WTC11 (cell line): ENCODE measurements at regions not wholly inside any gene's neighbourhood (a gene's known extent, or its start where the extent isn't known, plus 50 kb on each side); places are given as distances from the start of the nearest gene placed in this dataset.

Experiments used
- ATAC-seq: fragments of 200-7000 bp; cut with Tn5 transposase; 2 replicates; pipeline ENCODE4 v1.10.0; 2021; ENCODE audit warnings: mild to moderate bottlenecking, moderate library complexity
- CTCF ChIA-PET: fragments of 300-600 bp; sonication (Branson Sonifier 250); formaldehyde crosslinking; loops from one replicate; lab custom pipeline; 2021; ENCODE audit warnings: antibody characterized with exemption; lab: Charles Lee
- POLR2A ChIA-PET: fragments of 350-600 bp; sonication (Branson Sonifier 250); formaldehyde crosslinking; loops from one replicate; lab custom pipeline; 2021; ENCODE audit warnings: antibody characterized with exemption; lab: Charles Lee
- DNase-seq: peaks from one replicate; pipeline ENCODE4 v3.0.0; 2021; ENCODE audit warnings: low spot score
- H3K27ac Mint-ChIP-seq: 2 replicates; pipeline ENCODE4 v1.8.0; 2021; ENCODE audit warnings: mixed read lengths
- H3K27me3 Mint-ChIP-seq: 2 replicates; pipeline ENCODE4 v1.8.0; 2021; ENCODE audit warnings: low read depth, mild to moderate bottlenecking, moderate library complexity, mixed read lengths
- H3K36me3 Mint-ChIP-seq: 2 replicates; pipeline ENCODE4 v1.8.0; 2021; ENCODE audit warnings: mixed read lengths
- H3K4me1 Mint-ChIP-seq: 2 replicates; pipeline ENCODE4 v1.8.0; 2022; ENCODE audit warnings: mixed read lengths
- H3K4me3 Mint-ChIP-seq: 2 replicates; pipeline ENCODE4 v1.8.0; 2021; ENCODE audit warnings: mild to moderate bottlenecking, moderate library complexity, mixed read lengths
- H3K9me3 Mint-ChIP-seq: 2 replicates; pipeline ENCODE4 v1.8.0; 2021; ENCODE audit warnings: mixed read lengths
- ATF2 ChIP-seq: sonication (generic); formaldehyde crosslinking; IDR thresholded peaks from 2 replicates; pipeline ENCODE4 v1.8.1; 2022; ENCODE audit warnings: low read depth, missing genetic modification reagents, borderline replicate concordance
- CREB1 ChIP-seq: sonication (generic); formaldehyde crosslinking; IDR thresholded peaks from 2 replicates; pipeline ENCODE4 v1.8.0; 2023; ENCODE audit warnings: mild to moderate bottlenecking, missing genetic modification reagents
- E2F1 ChIP-seq: sonication (generic); formaldehyde crosslinking; IDR thresholded peaks from 2 replicates; pipeline ENCODE4 v1.8.0; 2022; ENCODE audit warnings: mild to moderate bottlenecking, missing genetic modification reagents
- E2F5 ChIP-seq: sonication (generic); formaldehyde crosslinking; IDR thresholded peaks from 2 replicates; pipeline ENCODE4 v1.8.1; 2022; ENCODE audit warnings: mild to moderate bottlenecking, moderate library complexity, missing genetic modification reagents
- ETV6 ChIP-seq: sonication (generic); formaldehyde crosslinking; IDR thresholded peaks from 2 replicates; pipeline ENCODE4 v1.8.1; 2022; ENCODE audit warnings: mild to moderate bottlenecking, missing genetic modification reagents
- FOXP1 ChIP-seq: sonication (generic); formaldehyde crosslinking; IDR thresholded peaks from 2 replicates; pipeline ENCODE4 v1.8.0; 2022; ENCODE audit warnings: missing genetic modification reagents, mild to moderate bottlenecking, moderate library complexity, borderline replicate concordance
- GTF2I ChIP-seq: fragments of 250-450 bp; sonication (Bioruptor Pico); conservative IDR thresholded peaks from 2 replicates; pipeline ENCODE4 v1.4.0; 2021; ENCODE audit warnings: mild to moderate bottlenecking
- HMGXB4 ChIP-seq: sonication (generic); formaldehyde crosslinking; IDR thresholded peaks from 2 replicates; pipeline ENCODE4 v1.8.1; 2023; ENCODE audit warnings: mild to moderate bottlenecking, moderate library complexity, missing genetic modification reagents
- JUN ChIP-seq: sonication (generic); formaldehyde crosslinking; IDR thresholded peaks from 2 replicates; pipeline ENCODE4 v1.8.0; 2023; ENCODE audit warnings: mild to moderate bottlenecking, missing genetic modification reagents
- MLX ChIP-seq: sonication (generic); formaldehyde crosslinking; IDR thresholded peaks from 2 replicates; pipeline ENCODE4 v1.8.1; 2023; ENCODE audit warnings: mild to moderate bottlenecking, missing genetic modification reagents, moderate library complexity
- NFE2L1 ChIP-seq: sonication (generic); formaldehyde crosslinking; IDR thresholded peaks from 2 replicates; pipeline ENCODE4 v1.8.1; 2023; ENCODE audit warnings: missing genetic modification reagents
- OVOL2 ChIP-seq: fragments of 250-450 bp; sonication (Bioruptor Pico); IDR thresholded peaks from 2 replicates; pipeline ENCODE4 v1.9.0; 2021; ENCODE audit warnings: mild to moderate bottlenecking, borderline replicate concordance
- RORB ChIP-seq: fragments of 250-450 bp; sonication (Bioruptor Pico); IDR thresholded peaks from 2 replicates; pipeline ENCODE4 v1.9.0; 2021; ENCODE audit warnings: mild to moderate bottlenecking
- SMAD3 ChIP-seq: sonication (generic); formaldehyde crosslinking; IDR thresholded peaks from 2 replicates; pipeline ENCODE4 v1.8.0; 2022; ENCODE audit warnings: missing genetic modification reagents, mild to moderate bottlenecking, borderline replicate concordance
- TEAD1 ChIP-seq: sonication (generic); formaldehyde crosslinking; IDR thresholded peaks from 2 replicates; pipeline ENCODE4 v1.8.0; 2022; ENCODE audit warnings: mild to moderate bottlenecking, missing genetic modification reagents
- TEAD4 ChIP-seq: sonication (generic); formaldehyde crosslinking; IDR thresholded peaks from 2 replicates; pipeline ENCODE4 v1.8.0; 2022; ENCODE audit warnings: mild to moderate bottlenecking, missing genetic modification reagents
- ZMAT4 ChIP-seq: fragments of 250-450 bp; sonication (Bioruptor Pico); IDR thresholded peaks from 2 replicates; pipeline ENCODE4 v1.9.0; 2021; ENCODE audit warnings: mild to moderate bottlenecking
- ZNF416 ChIP-seq: fragments of 250-450 bp; sonication (Bioruptor Pico); IDR thresholded peaks from 2 replicates; pipeline ENCODE4 v1.9.0; 2021; ENCODE audit warnings: mild to moderate bottlenecking, inconsistent platforms
- ZNF671 ChIP-seq: fragments of 250-450 bp; sonication (Bioruptor Pico); IDR thresholded peaks from 2 replicates; pipeline ENCODE4 v1.8.0; 2021; ENCODE audit warnings: mild to moderate bottlenecking
- ZSCAN18 ChIP-seq: fragments of 250-450 bp; sonication (Bioruptor Pico); IDR thresholded peaks from 2 replicates; pipeline ENCODE4 v2.1.2; 2022; ENCODE audit warnings: mild to moderate bottlenecking, moderate library complexity

GRCh38 chr12:3967556-3968160, 94.5 kb upstream of the PARP11 start:
- ChIA-PET POLR2A (no interaction called here), CTCF (interaction anchor here (0.9 to 2.4 kb wide), 5 partner anchors 30 to 309 kb away, joined by 3 to 8 read pairs (median 4); no protein-coding TSS in a partner anchor)
- H3K4me3 Mint-ChIP-seq = no peak overlapping the region
- H3K27me3 Mint-ChIP-seq = no peaks in the 10 kb centered on the region; the same call in 1 of the 2 replicates
- no peak for ATAC-seq
- peaks cover 11% of the 10 kb centered on the region for H3K4me1 Mint-ChIP-seq
- H3K36me3 Mint-ChIP-seq = no peaks in the 10 kb centered on the region
- no peak for DNase-seq
- H3K9me3 Mint-ChIP-seq = peaks cover 5% of the 10 kb centered on the region
- TF ChIP-seq NFE2L1 = no peak
- TF ChIP-seq ZSCAN18 (CRISPR knock-in tag) = no peak
- TF ChIP-seq TEAD1 (CRISPR knock-in tag) = no peak
- no peak for TF ChIP-seq E2F1 (CRISPR knock-in tag)
- no peak for TF ChIP-seq TEAD4
- no peak for TF ChIP-seq RORB
- TF ChIP-seq FOXP1 (CRISPR knock-in tag) = no peak
- TF ChIP-seq HMGXB4 (CRISPR knock-in tag) = no peak
- TF ChIP-seq ZNF416 = no peak
- TF ChIP-seq E2F5 (CRISPR knock-in tag) = no peak
- TF ChIP-seq ZNF671 = no peak
- H3K27ac Mint-ChIP-seq = no peak overlapping the region

- Mint-ChIP-seq H3K4me3 (no peak overlapping the region), H3K36me3 (no peaks in the 10 kb centered on the region), H3K27ac (no peak overlapping the region), H3K27me3 (no peaks in the 10 kb centered on the region; the same call in 1 of the 2 replicates), H3K9me3 (no peaks in the 10 kb centered on the region), H3K4me1 (peaks cover 17% of the 10 kb centered on the region)
- no peak for DNase-seq
- ChIA-PET POLR2A (no interaction called here), CTCF (no interaction called here)
- no peak for ATAC-seq
- no peak for TF ChIP-seq TEAD1 (CRISPR knock-in tag)
- TF ChIP-seq E2F5 (CRISPR knock-in tag) = no peak
- no peak for TF ChIP-seq ETV6 (CRISPR knock-in tag)
- TF ChIP-seq JUN (CRISPR knock-in tag) = no peak
- TF ChIP-seq GTF2I (CRISPR knock-in tag) = no peak
- no peak for TF ChIP-seq MLX (CRISPR knock-in tag)
- TF ChIP-seq SMAD3 = no peak
- no peak for TF ChIP-seq CREB1 (CRISPR knock-in tag)
- TF ChIP-seq OVOL2 (CRISPR knock-in tag) = no peak
- no peak for TF ChIP-seq ATF2 (CRISPR knock-in tag)
- no peak for TF ChIP-seq ZMAT4 (CRISPR knock-in tag)
Observed at GRCh38 chr12:3966376-3966775, 93.2 kb upstream of the PARP11 start.
